HG03558 (cell line): ENCODE measurements at regions not wholly inside any gene's neighbourhood (a gene's known extent, or its start where the extent isn't known, plus 50 kb on each side); places are given as distances from the start of the nearest gene placed in this dataset.
"Not testable (repeated sequence)": the region's sequence is repeated elsewhere in the genome, so short reads cannot be mapped to it uniquely, and the experiment has no call there.

Experiments used
- ATAC-seq: cut with Tn5 transposase; IDR thresholded peaks from one replicate; pipeline ENCODE4 v1.9.1; 2021; ENCODE audit warnings: moderate number of reproducible peaks; ENCODE audit not compliant: unreplicated experiment; ENCODE audit errors: extremely low read depth

DNA sequence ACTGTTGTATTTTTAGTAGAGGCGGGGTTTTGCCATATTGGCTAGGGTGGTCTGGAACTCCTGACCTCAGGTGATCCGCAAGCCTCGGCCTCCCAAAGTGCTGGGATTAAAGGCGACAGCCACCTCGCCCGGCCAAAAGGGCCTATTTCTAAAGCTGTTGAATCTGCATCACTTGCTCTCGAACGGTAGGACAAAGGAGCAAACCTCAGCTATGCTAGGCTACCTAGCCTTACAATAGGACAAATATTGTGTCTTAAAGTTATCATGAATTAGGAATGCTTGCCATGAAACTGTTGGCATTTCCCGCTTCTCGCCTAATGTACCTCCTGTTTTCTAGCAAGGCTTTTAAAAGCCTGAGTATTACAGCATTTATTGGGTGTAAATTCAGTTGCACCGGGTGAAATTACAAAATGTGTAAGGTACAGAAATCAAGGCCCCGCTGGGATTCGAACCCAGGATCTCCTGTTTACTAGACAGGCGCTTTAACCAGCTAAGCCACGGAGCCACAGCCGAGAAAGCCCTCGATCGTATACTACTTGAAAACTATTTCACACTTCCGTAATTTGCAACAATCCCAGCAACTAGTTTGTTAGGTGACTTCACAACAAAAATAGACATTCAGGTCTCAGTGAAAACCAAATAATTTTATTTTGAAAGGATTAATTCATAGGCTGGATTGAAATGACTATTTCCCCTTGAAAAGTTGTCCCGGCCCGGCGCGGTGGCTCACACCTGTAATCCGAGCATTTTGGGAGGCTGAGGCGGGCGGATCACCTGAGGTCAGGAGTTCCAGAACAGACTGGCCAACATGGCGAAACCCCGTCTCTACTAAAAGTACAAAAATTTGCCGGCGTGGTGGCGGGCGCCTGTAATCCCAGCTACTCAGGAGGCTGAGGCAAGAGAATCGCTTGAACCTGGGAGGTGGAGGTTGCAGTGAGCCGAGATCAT is 211.6 kb upstream of the ZNF184 start:
- ATAC-seq = no peak

DNA sequence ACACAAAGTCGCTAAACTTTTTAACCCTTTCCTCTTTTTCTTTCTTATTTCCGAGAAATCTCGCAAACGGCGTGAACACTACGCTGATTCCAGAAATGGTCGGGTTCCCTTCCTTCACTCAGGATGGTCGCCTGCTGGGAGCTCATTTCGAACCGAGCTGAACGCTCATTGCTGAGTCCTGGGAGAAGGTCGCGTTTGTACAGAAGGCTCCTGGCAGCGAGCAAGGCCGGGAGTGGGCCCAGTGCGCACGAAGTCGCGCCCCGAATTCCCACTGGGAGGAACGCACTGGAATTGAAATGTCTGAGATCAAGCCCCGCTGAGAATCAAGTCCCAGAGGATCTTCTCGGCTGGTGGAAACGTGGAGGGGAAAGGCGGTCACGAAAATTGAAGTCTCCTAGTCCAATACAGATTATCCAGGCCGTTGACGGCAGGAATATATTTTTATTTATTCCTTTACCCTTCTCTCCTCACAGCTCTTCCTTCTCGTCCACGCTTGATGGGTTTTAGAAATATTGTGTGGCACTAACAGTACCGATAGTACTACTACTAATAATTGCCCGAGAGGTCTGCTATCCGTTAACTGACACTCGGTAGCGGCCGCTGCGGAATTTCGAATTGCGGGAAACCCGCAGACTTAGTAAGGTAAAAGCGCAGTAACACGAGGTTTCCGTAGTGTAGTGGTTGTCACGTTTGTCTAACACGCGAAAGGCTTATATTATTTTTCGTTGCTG is 207.2 kb upstream of the ZNF184 start:
- ATAC-seq = no peak

DNA sequence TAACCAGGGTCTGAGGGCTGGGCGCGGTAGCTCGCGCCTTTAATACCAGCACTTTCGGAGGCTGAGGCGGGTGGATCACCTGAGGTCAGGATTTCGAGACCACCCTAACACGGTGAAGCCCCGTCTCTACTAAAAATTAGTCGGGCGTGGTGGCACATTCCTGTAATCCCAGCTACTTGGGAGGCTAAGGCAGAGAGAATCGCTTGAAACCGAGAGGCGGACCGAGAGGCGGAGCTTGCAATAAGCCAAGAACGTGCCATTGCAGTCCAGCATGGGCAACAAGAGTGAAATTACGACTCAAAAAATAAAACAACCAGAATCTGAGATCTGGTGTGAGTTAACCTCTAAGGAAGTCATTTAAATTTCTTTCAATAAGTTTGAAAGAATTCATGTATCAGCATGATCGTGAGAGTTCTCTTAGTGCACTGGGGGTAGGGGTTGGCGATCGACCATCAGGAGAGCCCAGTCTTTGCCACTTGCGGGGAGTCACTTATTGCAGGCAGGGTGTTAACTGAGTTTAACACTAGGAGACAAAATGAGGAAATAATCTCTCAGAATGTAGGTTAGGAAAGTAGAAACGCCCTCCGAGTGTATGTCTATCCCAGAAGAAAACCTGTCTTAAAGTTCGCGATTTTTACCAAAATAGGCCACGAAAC is 206.5 kb upstream of the ZNF184 start:
- ATAC-seq = no peak

DNA sequence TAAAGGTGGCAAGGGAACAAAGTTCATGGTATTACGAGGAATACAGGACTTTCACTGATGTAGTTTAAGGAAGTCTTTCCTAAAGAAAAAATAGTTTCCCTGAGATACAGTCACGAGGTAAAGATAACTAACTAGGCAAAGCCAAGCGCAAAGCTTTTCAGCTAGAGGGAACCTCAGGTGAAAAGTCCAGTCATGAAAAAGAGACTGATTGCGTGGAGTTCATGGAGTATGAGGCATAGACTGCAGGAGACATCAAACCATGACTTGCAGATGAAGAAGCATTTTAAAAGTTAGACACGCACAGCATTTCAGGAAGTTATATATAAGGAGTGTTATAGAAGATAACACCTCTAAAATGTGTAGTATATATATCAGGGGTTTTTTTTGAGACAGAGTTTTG is 205.6 kb upstream of the ZNF184 start:
- no peak for ATAC-seq

DNA sequence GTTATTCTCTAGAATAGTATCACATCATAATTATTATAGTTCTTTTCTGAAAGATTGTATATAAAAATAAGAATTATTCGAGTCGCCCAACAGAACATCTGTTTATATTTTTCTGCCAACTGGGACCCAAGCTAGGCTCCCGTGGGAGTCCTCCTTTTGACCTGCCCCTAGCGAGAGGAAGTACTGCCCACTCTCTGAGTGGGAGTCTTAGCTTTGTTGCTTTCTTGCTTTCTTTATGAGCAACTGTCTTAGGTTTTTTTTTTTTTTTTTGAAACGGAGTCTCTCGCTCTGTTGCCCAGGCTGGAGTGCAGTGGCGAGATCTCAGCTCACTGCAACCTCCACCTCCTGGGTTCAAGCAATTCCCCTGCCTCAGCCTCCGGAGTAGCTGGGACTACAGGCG is 202.0 kb upstream of the ZNF184 start:
- no peak for ATAC-seq

DNA sequence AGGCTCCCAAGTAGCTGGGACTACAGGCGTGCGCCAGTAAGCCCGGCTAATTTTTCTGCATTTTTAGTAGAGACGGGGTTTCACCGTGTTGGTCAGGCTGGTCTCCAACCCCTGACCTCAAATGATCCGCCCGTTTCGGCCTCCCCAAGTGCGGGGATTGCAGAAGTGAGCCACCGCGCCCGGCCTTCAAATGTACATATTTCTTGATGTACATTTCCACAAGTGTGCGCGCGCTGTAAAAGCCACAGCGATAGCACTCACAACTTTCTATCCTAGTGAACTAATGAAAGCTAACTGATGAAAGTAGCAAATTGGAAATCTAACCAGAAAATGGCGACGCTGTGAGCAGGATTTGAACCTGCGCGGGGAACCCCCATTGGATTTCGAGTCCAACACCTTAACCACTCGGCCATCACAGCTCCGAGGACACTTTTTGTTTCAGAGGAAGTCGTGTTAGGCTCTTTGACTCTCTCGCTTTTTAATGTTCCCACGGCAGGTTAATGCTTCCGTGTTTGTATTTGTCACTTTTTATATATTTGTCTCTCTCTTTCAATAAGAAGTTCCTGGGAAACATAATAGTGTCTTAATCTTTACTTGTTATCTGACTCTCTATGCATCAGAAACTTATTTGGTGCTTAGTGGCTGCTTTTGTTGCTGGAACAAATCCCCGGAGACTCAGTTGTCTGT is 199.4 kb upstream of the ZNF184 start:
- no peak for ATAC-seq

DNA sequence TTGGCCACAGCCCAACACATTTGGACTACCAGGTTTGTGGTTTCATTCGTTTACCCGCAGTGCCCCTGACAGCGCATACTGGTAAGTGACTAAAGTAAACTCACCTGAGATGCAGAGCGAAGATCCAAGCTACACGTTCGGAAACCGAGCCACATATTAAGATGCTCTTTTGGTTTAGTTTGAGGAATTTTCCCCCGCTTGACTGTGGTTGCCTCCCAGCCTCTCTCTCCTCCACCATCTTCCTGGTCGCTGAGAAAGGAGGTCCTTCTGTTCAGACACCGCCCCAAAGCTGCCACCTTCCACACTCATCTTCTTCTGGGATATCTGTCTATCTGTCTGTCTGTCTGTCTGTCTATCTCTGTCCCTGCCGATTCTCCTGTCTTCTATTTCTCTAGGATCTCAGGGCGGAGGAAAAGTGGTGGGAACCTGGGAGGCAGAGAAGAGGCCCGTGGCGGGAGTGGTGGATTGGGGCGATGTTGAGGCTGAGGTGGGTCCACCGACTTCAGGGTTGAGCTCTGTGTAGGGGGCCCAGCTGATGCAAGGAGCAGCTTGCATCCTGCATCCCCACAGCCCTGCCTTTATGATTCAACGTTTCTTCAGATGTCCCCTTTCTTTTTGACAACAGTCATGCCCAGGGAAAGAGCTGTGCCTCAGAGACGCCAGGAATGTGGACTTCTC is 196.9 kb upstream of the ZNF184 start:
- ATAC-seq = no peak

DNA sequence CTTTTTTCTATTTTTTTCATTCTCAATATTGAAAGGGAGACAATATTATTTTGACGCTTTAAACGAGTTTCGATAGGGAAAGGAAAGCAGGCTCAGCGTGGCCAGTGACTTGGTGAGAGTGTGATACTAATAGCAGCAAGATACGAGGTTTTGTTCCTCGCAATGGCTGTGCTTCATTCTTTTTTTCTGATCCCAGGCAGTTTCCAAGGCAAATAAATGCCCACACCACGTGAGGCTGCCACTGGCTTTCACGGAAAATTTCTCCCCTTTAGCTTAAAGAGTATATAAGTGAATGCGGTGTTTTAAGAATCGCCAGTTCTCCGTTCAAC is 196.4 kb upstream of the ZNF184 start:
- no peak for ATAC-seq

DNA sequence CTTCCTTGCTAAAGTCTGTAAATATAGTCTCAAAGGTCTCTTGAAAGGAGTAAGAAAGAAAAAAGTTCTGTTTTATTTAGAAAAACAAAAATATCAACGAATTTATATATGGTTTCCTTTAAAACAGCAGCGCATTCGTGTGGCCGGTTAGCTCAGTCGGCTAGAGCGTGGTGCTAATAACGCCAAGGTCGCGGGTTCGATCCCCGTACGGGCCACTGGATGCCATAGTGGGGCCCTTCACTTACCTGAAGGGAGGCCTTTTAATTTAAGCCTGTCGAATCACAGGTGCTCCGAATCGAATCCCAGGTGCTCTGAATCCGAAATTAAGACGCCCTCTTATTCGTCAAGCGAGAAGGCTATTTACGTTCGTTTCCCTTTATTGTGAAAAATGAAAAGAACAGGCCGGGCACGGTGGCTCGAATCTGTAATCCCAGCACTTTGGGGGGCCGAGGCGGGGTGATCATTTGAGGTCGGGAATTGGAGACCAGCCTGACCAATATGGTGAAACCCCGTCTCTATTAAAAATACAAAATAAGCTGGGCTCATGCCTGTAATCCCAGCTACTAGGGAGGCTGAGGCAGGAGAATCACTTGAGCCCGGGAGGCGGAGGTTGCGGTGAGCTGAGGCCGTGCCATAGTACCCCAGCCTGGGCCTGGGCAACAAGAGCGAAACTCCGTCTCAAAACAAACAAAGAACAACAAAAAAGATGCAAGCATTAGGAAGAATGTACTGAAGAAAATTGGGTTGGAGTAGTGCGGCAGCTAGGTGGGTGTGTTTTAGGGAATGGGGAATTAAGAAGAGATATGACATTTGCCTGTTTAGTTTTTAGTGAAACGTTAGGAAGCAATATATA is 195.8 kb upstream of the ZNF184 start:
- no peak for ATAC-seq

DNA sequence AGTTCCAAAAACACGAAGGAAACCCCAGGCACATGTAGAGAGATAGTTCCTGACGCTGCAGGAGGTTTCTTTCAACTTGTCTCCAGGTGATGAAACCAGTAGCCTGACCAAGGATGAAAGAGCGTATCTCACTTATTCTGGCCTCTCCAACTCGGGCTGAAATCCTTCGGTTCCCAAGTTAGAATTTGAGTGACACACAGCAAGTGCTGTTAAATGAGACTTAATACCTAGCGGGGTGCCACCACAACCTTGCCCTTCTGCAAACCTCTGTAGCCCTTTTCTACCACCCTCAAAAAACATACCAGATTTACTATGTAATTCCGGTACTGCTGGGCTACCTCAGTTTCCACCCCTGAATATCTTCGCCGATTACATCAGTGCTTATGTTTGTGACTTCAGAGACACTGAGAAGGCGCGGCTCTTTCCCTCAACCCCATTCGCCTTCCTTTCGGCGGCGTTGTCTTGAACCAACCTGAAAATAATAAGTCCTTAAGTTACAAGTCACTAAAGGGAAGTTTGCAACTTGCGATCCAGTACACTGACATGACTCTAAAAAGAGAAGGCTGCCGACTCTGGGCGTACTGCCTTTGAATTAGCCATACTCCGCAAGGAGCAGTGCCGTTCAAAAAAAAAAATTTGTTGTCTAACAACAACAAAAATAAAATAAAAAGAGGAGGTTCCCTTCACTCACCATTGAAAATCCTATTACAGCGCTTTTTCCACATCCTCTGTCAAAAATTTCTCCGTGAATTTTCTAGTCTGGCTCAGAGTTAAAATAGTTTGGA is 194.9 kb upstream of the ZNF184 start:
- no peak for ATAC-seq

DNA sequence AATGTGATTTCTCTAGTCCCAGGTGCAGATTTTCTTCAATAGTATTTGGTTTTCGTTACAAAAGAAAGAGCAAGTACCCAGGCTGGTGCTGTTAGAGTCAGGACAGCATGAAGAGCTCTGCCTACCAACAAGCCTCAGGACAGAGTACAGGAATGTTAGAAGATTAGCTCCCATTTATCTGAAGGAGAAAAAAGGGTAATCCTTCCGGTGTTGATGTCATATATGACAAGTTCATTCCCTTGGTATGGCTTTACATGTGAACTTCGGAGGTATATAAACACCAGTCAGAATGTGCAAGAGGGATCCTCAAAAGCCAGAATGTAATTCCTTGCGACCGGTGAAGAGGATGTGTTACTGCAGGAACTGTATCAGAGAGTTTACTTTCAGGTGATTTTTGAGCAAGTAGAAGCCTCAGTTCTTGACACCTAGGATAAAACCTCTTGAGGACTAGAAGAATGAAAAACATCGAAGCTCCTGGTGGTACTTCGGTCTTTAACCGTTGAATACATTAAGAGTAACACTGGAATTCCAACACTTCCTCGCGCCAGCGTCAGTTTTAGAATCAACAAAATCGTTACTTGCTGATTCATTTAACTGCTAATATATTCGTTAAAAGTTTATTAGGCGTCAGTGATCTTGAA is 194.2 kb upstream of the ZNF184 start:
- no peak for ATAC-seq

DNA sequence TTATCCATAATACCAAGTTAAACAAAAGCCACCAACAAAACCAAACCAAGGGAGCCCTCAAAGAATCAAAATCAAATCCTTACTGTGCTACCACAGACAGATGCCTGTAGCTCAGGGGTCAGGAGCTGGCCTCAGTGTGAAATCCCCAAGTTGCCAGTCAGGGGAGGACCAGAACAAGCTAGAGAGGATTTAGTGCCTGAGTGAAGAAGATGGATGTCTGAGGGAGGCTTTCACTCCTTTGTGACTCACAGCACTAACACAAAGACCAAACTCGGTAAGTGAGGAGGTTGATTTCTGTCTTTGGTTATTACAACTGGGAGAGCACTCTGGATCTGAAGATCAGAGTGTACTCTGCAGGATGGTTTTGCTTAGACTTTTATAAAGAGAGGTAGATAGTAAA is 189.9 kb upstream of the ZNF184 start:
- no peak for ATAC-seq

DNA sequence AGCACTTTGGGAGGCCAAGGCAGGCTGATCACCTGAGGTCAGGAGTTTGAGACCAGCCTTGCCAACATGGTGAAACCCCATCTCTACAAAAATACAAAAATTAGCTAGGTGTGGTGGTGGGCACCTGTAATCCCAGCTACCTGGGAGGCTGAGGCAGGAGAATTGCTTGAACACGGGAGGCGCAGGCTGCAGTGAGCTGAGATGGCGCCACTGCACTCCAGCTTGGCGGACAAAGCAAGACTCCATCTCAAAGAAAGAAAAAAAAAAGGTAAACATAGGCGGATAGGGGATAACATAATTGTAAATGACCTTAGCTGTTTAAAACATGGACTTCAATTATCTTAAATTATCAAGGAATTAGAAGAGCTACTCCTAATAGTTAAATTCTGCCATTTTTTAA is 189.3 kb upstream of the ZNF184 start:
- not testable (repeated sequence) for ATAC-seq

DNA sequence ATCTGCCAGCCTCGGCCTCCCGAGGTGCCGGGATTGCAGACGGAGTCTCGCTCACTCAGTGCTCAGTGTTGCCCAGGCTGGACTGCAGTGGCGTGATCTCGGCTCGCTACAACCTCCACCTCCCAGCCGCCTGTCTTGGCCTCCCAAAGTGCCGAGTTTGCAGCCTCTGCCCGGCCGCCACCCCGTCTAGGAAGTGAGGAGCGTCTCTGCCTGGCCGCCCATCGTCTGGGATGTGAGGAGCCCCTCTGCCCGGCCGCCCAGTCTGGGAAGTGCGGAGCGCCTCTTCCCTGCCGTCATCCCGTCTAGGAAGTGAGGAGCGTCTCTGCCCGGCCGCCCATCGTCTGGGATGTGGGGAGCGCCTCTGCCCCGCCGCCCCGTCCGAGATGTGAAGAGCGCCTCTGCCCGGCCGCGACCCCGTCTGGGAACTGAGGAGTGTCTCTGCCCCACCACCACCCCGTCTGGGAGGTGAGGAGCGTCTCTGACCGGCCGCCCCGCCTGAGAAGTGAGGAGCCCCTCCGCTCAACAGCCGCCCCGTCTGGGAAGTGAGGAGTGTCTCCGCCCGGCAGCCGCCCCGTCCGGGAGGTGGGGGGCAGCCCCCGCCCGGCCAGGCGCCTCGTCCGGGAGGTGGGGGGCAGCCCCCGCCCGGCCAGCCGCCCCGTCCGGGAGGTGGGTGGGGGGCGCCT is 180.4 kb upstream of the ZNF184 start:
- not testable (repeated sequence) for ATAC-seq

DNA sequence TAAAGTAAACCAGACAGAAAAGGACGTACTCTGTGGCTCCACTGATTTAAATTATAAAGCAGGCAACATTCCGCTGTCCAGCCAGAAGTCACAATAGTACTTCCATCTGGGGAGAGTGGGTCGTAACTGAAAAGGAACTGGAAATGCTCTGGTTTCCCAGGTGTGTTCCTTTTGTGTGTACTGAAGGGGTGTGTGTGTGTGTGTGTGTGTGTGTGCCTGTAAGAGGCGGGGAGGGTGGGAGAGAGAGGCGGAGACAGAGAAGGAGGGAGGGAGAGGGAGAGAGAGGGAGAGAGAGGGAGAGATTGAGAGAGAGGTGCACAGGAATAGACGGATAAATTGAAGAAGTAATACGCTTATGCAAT is 178.4 kb upstream of the ZNF184 start:
- no peak for ATAC-seq

DNA sequence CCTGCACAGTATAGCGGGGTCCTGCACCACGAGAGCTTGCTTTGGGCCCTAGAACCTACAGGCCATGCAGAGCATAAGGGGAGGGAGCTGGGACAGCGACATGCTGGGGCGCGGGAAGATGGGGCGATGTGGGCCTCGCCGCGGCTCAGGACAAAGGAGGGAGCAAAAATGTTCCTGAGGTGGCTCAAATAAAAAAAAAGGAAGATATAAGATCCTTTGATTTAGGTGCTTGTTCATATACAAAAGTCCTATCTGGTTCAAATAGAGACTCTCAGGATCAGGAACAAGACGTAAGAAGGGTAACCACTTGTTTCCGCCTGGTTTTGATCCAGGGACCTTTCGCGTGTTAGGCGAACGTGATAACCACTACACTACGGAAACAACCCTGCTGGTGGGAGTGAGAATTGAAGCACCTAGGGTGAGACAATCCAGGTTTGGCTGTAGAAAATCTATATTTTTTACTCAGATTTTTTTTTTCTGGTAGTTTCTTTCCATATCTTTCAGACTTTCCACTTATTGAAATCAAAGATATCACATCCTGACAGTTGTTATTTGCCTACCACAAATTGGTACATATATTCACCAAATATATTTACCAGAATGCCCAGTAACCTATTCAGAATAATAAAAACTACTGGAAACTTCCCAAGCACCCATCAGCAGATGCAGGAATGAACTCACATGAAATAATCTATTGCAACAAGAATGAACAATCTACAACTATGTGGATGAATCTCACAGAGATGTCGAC is 177.9 kb upstream of the ZNF184 start:
- no peak for ATAC-seq

DNA sequence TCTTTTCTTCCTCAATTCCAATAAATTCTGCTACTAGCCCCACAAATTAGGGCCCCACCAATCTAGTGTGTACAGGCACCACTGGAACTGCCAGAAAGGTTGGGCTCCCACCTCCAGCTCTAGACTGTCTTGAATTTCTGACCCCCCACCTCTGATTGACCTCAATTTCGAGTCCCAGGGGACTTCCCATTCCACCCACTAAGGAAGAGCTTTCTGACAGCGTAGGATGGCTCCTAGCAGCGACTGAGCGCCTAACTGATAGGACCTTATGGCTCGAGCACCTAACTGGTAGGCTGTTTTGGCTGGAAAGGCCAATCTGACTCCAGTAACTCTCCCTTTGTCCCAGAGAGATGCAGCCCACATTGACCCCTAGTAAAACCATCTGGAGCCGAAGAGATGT is 171.6 kb upstream of the ZNF184 start:
- ATAC-seq = no peak
